ENCODE measurements at regions not wholly inside any gene's neighbourhood (a gene's known extent, or its start where the extent isn't known, plus 50 kb on each side); places are given as distances from the start of the nearest gene placed in this dataset.

DNA sequence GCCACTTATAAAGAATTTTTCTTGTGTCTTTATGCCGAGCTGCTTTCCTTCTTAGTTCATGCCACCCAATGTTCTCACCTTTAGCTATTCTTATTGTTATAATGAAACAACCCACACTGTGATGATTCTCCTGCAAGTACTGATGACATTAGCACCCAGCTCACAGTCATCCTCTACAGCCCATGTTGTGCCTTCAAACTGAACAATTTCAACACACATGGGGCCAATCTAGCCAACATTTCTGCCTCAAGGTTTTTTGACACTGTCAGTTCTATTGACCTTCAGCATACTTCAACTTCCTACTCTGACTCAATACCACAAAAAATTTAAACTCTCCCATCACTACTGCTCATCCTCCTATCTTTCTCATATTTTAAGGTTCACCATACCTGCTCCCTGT is 752.4 kb downstream of the FGF9 start:
- Histone ChIP-seq H3K27ac (ENCODE audit: insufficient read depth, low read length) (no peak overlapping the region), H3K36me3 (ENCODE audit: control insufficient read depth, insufficient read depth, low read length) (no peaks in the 10 kb centered on the region), H3K9me3 (ENCODE audit: control insufficient read depth, insufficient read depth, low read depth, low read length) (no peaks in the 10 kb centered on the region), H3K4me1 (ENCODE audit: control insufficient read depth, extremely low read depth, insufficient read depth, low read length) (no peaks in the 10 kb centered on the region), H3K9ac (ENCODE audit: insufficient read depth, low read length) (no peak overlapping the region), H3K4me3 (replicated peaks in 1 of 4; ENCODE audit: control extremely low read depth in 1 of 4, insufficient read depth in 1 of 4, low read depth in 3 of 4, low read length in 4 of 4) (no peak overlapping the region), H2AFZ (ENCODE audit: low read length) (no peak overlapping the region), H3K4me2 (ENCODE audit: extremely low read depth, insufficient read depth, low read length) (no peak overlapping the region), H3K79me2 (ENCODE audit: control insufficient read depth, insufficient read depth, low read length) (no peaks in the 10 kb centered on the region), H3K27me3 (ENCODE audit: control insufficient read depth, insufficient read depth, low read length) (no peaks in the 10 kb centered on the region), H4K20me1 (ENCODE audit: control insufficient read depth, extremely low read depth, insufficient read depth, low read length) (no peaks in the 10 kb centered on the region)
- DNase-seq (ENCODE audit: low read depth in 2 of 2): no peak
- TF ChIP-seq EZH2 (IDR thresholded peaks at IDR 0.05; ENCODE audit: low read length, missing control alignments): no peak
- TF ChIP-seq, protein P1, sequence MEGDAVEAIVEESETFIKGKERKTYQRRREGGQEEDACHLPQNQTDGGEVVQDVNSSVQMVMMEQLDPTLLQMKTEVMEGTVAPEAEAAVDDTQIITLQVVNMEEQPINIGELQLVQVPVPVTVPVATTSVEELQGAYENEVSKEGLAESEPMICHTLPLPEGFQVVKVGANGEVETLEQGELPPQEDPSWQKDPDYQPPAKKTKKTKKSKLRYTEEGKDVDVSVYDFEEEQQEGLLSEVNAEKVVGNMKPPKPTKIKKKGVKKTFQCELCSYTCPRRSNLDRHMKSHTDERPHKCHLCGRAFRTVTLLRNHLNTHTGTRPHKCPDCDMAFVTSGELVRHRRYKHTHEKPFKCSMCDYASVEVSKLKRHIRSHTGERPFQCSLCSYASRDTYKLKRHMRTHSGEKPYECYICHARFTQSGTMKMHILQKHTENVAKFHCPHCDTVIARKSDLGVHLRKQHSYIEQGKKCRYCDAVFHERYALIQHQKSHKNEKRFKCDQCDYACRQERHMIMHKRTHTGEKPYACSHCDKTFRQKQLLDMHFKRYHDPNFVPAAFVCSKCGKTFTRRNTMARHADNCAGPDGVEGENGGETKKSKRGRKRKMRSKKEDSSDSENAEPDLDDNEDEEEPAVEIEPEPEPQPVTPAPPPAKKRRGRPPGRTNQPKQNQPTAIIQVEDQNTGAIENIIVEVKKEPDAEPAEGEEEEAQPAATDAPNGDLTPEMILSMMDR (conservative IDR thresholded peaks at IDR 0.05 in 1 of 2, IDR thresholded peaks at IDR 0.05 in 1 of 2; ENCODE audit: low read depth in 1 of 2, low read length in 2 of 2): no peak

DNA sequence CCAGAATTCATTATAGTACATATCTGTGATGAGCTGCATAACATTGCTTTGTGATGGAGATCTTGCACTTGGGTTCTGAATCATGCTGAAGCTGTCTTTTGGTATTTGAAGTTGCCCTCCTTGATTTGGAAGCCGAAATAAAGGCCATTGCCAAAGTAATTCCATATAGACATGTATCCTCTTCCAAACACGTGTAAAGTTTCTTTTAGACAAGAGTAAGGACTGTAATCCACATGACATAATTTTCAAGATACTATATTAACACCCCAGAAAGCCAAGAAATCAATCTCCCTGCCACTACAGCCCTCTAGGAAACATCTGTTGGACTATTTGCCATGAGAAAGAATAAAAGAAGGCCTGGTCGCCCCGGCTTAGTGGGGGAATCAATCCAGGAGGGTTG is 754.2 kb downstream of the FGF9 start:
- H4K20me1 ChIP-seq (ENCODE audit: control insufficient read depth, extremely low read depth, insufficient read depth, low read length): no peaks in the 10 kb centered on the region

DNA sequence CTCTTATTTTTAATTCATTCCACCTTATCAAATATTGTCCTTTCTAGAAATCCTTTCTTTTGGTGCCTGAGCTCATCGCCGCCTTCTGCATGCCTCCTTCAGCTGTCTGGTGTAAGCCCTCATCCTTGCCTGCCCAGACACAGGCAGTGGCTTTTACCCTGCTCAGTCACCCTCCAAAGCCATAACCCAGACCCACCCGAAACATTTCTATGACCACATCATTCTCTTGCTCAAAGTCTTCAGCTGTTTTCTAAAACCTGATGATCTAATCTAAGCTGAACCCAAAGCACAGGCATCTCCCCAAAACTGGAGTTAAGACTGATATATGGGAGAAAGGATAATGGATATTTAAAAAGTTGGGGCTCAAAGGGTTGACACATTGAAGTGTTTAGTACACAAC is 753.7 kb upstream of the SGCG start:
- no peak overlapping the region for H3K27ac ChIP-seq (ENCODE audit: insufficient read depth, low read length)
- H3K9me3 ChIP-seq (ENCODE audit: control insufficient read depth, insufficient read depth, low read depth, low read length): no peaks in the 10 kb centered on the region
- H3K4me2 ChIP-seq (ENCODE audit: extremely low read depth, insufficient read depth, low read length): no peak overlapping the region
- H3K9ac ChIP-seq (ENCODE audit: insufficient read depth, low read length): no peak overlapping the region
- H3K27me3 ChIP-seq (ENCODE audit: control insufficient read depth, insufficient read depth, low read length): no peaks in the 10 kb centered on the region
- H3K79me2 ChIP-seq (ENCODE audit: control insufficient read depth, insufficient read depth, low read length): no peaks in the 10 kb centered on the region
- TF ChIP-seq, protein P1 (conservative IDR thresholded peaks at IDR 0.05 in 1 of 2, IDR thresholded peaks at IDR 0.05 in 1 of 2; ENCODE audit: low read depth in 1 of 2, low read length in 2 of 2): no peak
- TF ChIP-seq EZH2 (IDR thresholded peaks at IDR 0.05; ENCODE audit: low read length, missing control alignments): no peak
- no peak for DNase-seq (ENCODE audit: low read depth in 2 of 2)
- no peaks in the 10 kb centered on the region for H3K36me3 ChIP-seq (ENCODE audit: control insufficient read depth, insufficient read depth, low read length)
- H2AFZ ChIP-seq (ENCODE audit: low read length): no peak overlapping the region
- H3K4me3 ChIP-seq (replicated peaks in 1 of 4; ENCODE audit: control extremely low read depth in 1 of 4, insufficient read depth in 1 of 4, low read depth in 3 of 4, low read length in 4 of 4): no peak overlapping the region
- H3K4me1 ChIP-seq (ENCODE audit: control insufficient read depth, extremely low read depth, insufficient read depth, low read length): no peaks in the 10 kb centered on the region
- no peaks in the 10 kb centered on the region for H4K20me1 ChIP-seq (ENCODE audit: control insufficient read depth, extremely low read depth, insufficient read depth, low read length)

More for the DNA sequence above, 754.2 kb downstream of the FGF9 start:
- Histone ChIP-seq H3K27me3 (ENCODE audit: control insufficient read depth, insufficient read depth, low read length) (no peaks in the 10 kb centered on the region), H3K4me2 (ENCODE audit: extremely low read depth, insufficient read depth, low read length) (no peak overlapping the region), H3K9me3 (ENCODE audit: control insufficient read depth, insufficient read depth, low read depth, low read length) (no peaks in the 10 kb centered on the region), H3K9ac (ENCODE audit: insufficient read depth, low read length) (no peak overlapping the region), H3K36me3 (ENCODE audit: control insufficient read depth, insufficient read depth, low read length) (no peaks in the 10 kb centered on the region), H2AFZ (ENCODE audit: low read length) (no peak overlapping the region), H3K27ac (ENCODE audit: insufficient read depth, low read length) (no peak overlapping the region), H3K4me1 (ENCODE audit: control insufficient read depth, extremely low read depth, insufficient read depth, low read length) (no peaks in the 10 kb centered on the region), H3K79me2 (ENCODE audit: control insufficient read depth, insufficient read depth, low read length) (no peaks in the 10 kb centered on the region), H3K4me3 (replicated peaks in 1 of 4; ENCODE audit: control extremely low read depth in 1 of 4, insufficient read depth in 1 of 4, low read depth in 3 of 4, low read length in 4 of 4) (no peak overlapping the region)
- no peak for DNase-seq (ENCODE audit: low read depth in 2 of 2)
- no peak for TF ChIP-seq EZH2 (IDR thresholded peaks at IDR 0.05; ENCODE audit: low read length, missing control alignments)
- TF ChIP-seq, protein P1 (conservative IDR thresholded peaks at IDR 0.05 in 1 of 2, IDR thresholded peaks at IDR 0.05 in 1 of 2; ENCODE audit: low read depth in 1 of 2, low read length in 2 of 2): no peak
